Gastrocnemius medialis (tissue), 4 donors: ENCODE measurements at regions not wholly inside any gene's neighbourhood (a gene's known extent, or its start where the extent isn't known, plus 50 kb on each side); places are given as distances from the start of the nearest gene placed in this dataset.

Source experiments
- ATAC-seq, 2 donors: fragments of 150-250 bp; one replicate each; pipeline ENCODE4 v1.9.1; 2016
- DNase-seq, 2 donors: peaks; one replicate each; pipeline ENCODE4 v3.0.0-alpha.2; 2019
- H3K27ac ChIP-seq, 4 donors: fragments of 200-600 bp; sonication (generic); 1 replicate in 1 of 4; 2 replicates in 3 of 4; pipeline ENCODE4 v1.5.1; 2016 to 2018; ENCODE audit warnings: mild to moderate bottlenecking in 2 of 4, moderate library complexity in 1 of 4
- H3K27me3 ChIP-seq, 3 donors: fragments of 200-600 bp; sonication (generic) in 2 of 3; 1 replicate in 1 of 3; 2 replicates in 2 of 3; pipeline versions ENCODE4 v1.5.1 to v1.6.0; 2016 to 2019; ENCODE audit warnings: mild to moderate bottlenecking in 1 of 3, moderate library complexity in 1 of 3
- H3K36me3 ChIP-seq, 2 donors: fragments of 200-600 bp; sonication (generic) in 1 of 2; one replicate each; pipeline ENCODE4 v1.5.1; 2017 to 2018
- H3K4me1 ChIP-seq, 2 donors: fragments of 200-600 bp; sonication (generic) in 1 of 2; one replicate each; pipeline ENCODE4 v1.5.1; 2016 to 2017; ENCODE audit warnings: mild to moderate bottlenecking in 2 of 2
- H3K4me3 ChIP-seq, 4 donors: fragments of 200-600 bp; sonication (generic) in 3 of 4; 1 replicate in 1 of 4; 2 replicates in 3 of 4; pipeline ENCODE4 v1.5.1; 2016 to 2019; ENCODE audit warnings: mild to moderate bottlenecking in 2 of 4
- H3K9me3 ChIP-seq, 3 donors: fragments of 200-600 bp; sonication (generic) in 2 of 3; 1 replicate in 1 of 3; 2 replicates in 2 of 3; pipeline ENCODE4 v1.5.1; 2016 to 2019
- POLR2A ChIP-seq, 2 donors: fragments of 450-650 bp; IDR thresholded peaks; one replicate each; pipeline ENCODE4 v1.6.1; 2017; ENCODE audit warnings: antibody characterized with exemption in 2 of 2, mild to moderate bottlenecking in 2 of 2, moderate library complexity in 2 of 2
- in situ Hi-C, 4 donors: fragments of 200-750 bp; cut with MboI; loops; one replicate each; pipeline versions ENCODE4 v1.15.0 to v1.8.0; 2017; ENCODE audit warnings: low sequenced_read_pairs in 4 of 4
- intact Hi-C: fragments of 100-400 bp; cut with DNase I; formaldehyde crosslinking; loops from one replicate; pipeline ENCODE4 v1.15.1; 2023; ENCODE audit warnings: low total_unique reads
- TF ChIP-seq, protein P1 (sequence below), 5 experiments: fragments of 450-650 bp in 3 of 5; fragments of 200-600 bp in 2 of 5; sonication (generic) in 2 of 5; IDR thresholded peaks in 4 of 5; conservative IDR thresholded peaks in 1 of 5; 1 replicate in 4 of 5; 2 replicates in 1 of 5; pipeline ENCODE4 v1.5.1; 2016 to 2019; ENCODE audit warnings: antibody characterized with exemption in 5 of 5, mild to moderate bottlenecking in 3 of 5, moderate library complexity in 3 of 5

DNA sequence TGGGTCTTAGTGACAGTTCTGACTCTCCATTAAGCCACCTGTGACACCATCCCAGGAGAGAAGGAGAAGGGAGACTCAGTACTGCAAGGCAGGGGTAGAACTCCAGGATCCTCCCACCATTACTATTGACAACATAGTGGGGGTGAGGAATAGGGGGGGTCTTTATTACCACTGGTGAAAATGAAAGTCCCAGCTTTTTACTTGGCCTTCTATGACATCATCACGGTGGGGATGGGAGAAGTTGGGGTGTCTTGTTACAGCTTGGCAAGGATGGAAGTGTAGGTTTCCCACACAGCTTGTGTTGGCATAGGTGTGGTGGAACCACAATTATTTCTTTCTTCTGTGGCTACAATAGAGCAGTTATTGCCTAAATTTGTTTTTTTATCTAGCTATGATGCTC lies 203.9 kb upstream of the DTNA start:
- intact Hi-C loops = no loop called here
- Histone ChIP-seq H3K27me3 (no peaks in the 10 kb centered on the region), H3K4me1 (peaks cover 21 to 33% of the 10 kb centered on the region in 2 donors), H3K36me3 (no peaks in the 10 kb centered on the region), H3K9me3 (no peaks in the 10 kb centered on the region), H3K27ac (no peak overlapping the region), H3K4me3 (no peak overlapping the region)
- TF ChIP-seq, protein P1, sequence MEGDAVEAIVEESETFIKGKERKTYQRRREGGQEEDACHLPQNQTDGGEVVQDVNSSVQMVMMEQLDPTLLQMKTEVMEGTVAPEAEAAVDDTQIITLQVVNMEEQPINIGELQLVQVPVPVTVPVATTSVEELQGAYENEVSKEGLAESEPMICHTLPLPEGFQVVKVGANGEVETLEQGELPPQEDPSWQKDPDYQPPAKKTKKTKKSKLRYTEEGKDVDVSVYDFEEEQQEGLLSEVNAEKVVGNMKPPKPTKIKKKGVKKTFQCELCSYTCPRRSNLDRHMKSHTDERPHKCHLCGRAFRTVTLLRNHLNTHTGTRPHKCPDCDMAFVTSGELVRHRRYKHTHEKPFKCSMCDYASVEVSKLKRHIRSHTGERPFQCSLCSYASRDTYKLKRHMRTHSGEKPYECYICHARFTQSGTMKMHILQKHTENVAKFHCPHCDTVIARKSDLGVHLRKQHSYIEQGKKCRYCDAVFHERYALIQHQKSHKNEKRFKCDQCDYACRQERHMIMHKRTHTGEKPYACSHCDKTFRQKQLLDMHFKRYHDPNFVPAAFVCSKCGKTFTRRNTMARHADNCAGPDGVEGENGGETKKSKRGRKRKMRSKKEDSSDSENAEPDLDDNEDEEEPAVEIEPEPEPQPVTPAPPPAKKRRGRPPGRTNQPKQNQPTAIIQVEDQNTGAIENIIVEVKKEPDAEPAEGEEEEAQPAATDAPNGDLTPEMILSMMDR (IDR thresholded peaks at IDR 0.05 in 4 of 5, conservative IDR thresholded peaks at IDR 0.05 in 1 of 5) = no peak
- no peak for TF ChIP-seq POLR2A (IDR thresholded peaks at IDR 0.05)
- ATAC-seq (no peak), DNase-seq (no peak)
- in situ Hi-C loops = loop anchor here in 1 of 4 donors (25.0 kb wide), 1 partner anchor 281 kb away; no protein-coding TSS in a partner anchor

DNA sequence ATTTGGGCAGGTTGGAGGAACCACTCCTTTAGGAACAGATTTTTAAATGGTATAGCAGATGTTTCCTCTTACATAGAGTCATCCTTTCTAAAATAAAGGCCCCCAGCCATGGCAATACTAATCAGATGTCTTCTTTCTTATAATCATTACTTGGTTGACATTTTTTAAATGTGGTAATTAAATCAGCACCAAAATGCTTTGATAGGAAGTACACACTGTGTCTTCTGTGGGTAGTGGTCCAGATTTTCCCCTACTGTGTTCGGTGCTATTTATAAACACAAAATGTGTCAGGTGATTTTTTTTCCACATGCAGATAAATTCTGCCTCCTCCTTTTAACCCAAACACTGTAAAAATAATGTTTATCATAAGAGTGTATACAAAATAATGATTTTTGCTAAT lies 200.9 kb upstream of the DTNA start:
- DNase-seq = no peak
- Histone ChIP-seq H3K27ac (peak overlapping the region in 2 of 4 donors; percentile 11 to 18), H3K36me3 (no peaks in the 10 kb centered on the region), H3K9me3 (no peaks in the 10 kb centered on the region), H3K27me3 (no peaks in the 10 kb centered on the region), H3K4me1 (peaks cover 30 to 46% of the 10 kb centered on the region in 2 donors), H3K4me3 (no peak overlapping the region)
- in situ Hi-C loops = loop anchor here in 1 of 4 donors (25.0 kb wide), 1 partner anchor 278 kb away; no protein-coding TSS in a partner anchor
- intact Hi-C loops = no loop called here
- TF ChIP-seq, protein P1 (IDR thresholded peaks at IDR 0.05 in 4 of 5, conservative IDR thresholded peaks at IDR 0.05 in 1 of 5) = no peak
- no peak for TF ChIP-seq POLR2A (IDR thresholded peaks at IDR 0.05)
- ATAC-seq = no peak

DNA sequence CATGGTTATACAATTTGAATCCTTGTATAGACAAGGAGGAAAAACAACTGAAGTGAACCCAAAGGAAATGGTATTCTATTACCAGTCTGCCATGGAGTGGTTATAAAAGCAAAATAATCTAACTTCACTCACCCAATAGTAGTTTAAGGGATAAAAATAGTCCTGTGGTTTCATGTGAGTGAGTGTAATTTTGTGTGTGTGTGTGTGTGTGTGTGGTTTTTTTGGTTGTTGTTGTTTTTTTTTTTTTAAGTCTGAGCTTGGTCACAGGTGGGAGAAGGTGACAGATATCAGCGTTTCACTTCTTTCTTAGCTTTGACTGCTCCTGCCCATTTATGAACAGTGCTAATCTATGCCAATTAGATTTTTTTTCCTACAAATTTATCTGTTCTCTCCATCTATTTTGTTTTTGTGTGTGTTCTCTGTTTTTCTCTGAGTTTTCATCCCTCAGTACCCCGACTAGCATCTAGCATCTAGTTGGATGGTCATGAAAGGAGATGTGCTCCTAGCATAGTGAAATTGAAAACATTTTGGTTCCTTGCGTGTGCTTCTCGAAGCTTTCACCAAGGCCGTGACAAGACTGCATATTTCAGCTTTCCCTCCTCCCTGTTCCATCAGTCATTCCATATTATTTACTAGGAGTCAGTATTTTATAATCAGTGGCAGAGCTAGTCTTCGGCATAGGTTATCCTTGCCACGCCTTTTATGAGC lies 200.1 kb upstream of the DTNA start:
- TF ChIP-seq, protein P1 (IDR thresholded peaks at IDR 0.05 in 4 of 5, conservative IDR thresholded peaks at IDR 0.05 in 1 of 5) = no peak
- no peak for TF ChIP-seq POLR2A (IDR thresholded peaks at IDR 0.05)
- peaks cover 30 to 53% of the 10 kb centered on the region in 2 donors for H3K4me1 ChIP-seq
- ATAC-seq = no peak
- no peaks in the 10 kb centered on the region for H3K36me3 ChIP-seq
- intact Hi-C loops (no loop called here), in situ Hi-C loops (loop anchor here in 1 of 4 donors (25.0 kb wide), 1 partner anchor 277 kb away; no protein-coding TSS in a partner anchor)
- H3K27ac ChIP-seq = no peak overlapping the region
- H3K27me3 ChIP-seq = no peaks in the 10 kb centered on the region
- H3K9me3 ChIP-seq = no peaks in the 10 kb centered on the region
- H3K4me3 ChIP-seq = no peak overlapping the region
- DNase-seq = no peak

DNA sequence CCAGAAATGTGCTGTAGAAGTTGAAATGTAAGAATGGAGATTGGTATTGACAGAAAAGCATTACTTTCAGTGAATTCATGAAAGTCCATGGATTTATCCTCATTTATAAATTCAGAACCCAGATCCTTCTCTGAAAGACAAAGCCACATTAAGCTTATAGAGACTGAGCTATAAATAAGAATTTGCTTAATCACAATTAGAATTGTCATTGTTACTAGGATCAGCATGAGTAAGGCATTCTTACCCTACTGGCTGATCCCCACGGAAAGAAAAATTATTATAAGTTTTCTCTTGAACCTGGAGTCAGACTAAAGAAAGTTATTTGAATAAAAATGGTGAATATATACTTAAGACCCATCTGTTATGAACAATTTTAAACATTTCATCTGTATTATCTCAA lies 199.2 kb upstream of the DTNA start:
- no peak for ATAC-seq
- in situ Hi-C loops = loop anchor here in 1 of 4 donors (25.0 kb wide), 1 partner anchor 276 kb away; no protein-coding TSS in a partner anchor
- Histone ChIP-seq H3K27me3 (no peaks in the 10 kb centered on the region), H3K27ac (no peak overlapping the region), H3K4me3 (no peak overlapping the region), H3K36me3 (no peaks in the 10 kb centered on the region), H3K4me1 (peaks cover 30 to 54% of the 10 kb centered on the region in 2 donors), H3K9me3 (no peaks in the 10 kb centered on the region)
- intact Hi-C loops = no loop called here
- TF ChIP-seq POLR2A (IDR thresholded peaks at IDR 0.05) = no peak
- TF ChIP-seq, protein P1 (IDR thresholded peaks at IDR 0.05 in 4 of 5, conservative IDR thresholded peaks at IDR 0.05 in 1 of 5) = no peak
- no peak for DNase-seq
